Activated naive CD4-positive, alpha-beta T cell treated with anti-CD3 and anti-CD28 coated beads, Interleukin-2, amount 10 ng/mL, durations not matched to agents 7 days and 5 days (primary cell): ENCODE measurements at regions not wholly inside any gene's neighbourhood (a gene's known extent, or its start where the extent isn't known, plus 50 kb on each side); places are given as distances from the start of the nearest gene placed in this dataset.

Source experiments
- CTCF ChIA-PET: fragments of 350-600 bp; sonication (Branson Sonifier 250); formaldehyde crosslinking; loops from one replicate; lab custom pipeline; 2021; ENCODE audit warnings: antibody characterized with exemption; lab: Charles Lee
- DNase-seq: peaks from one replicate; pipeline ENCODE4 v3.0.0-alpha.2; 2020
- H3K27ac Mint-ChIP-seq: one replicate; pipeline ENCODE4 v1.8.0; 2021; ENCODE audit warnings: mild to moderate bottlenecking, moderate library complexity, mixed read lengths
- H3K27me3 Mint-ChIP-seq: one replicate; pipeline ENCODE4 v1.8.0; 2021; ENCODE audit warnings: mild to moderate bottlenecking, mixed read lengths
- H3K36me3 Mint-ChIP-seq: one replicate; pipeline ENCODE4 v1.8.0; 2021; ENCODE audit warnings: mixed read lengths
- H3K4me1 Mint-ChIP-seq: one replicate; pipeline ENCODE4 v1.8.0; 2021; ENCODE audit warnings: mixed read lengths
- H3K4me3 Mint-ChIP-seq: one replicate; pipeline ENCODE4 v1.8.0; 2021; ENCODE audit warnings: mild to moderate bottlenecking, moderate library complexity, mixed read lengths
- H3K9me3 Mint-ChIP-seq: one replicate; pipeline ENCODE4 v1.8.0; 2021; ENCODE audit warnings: mixed read lengths

DNA sequence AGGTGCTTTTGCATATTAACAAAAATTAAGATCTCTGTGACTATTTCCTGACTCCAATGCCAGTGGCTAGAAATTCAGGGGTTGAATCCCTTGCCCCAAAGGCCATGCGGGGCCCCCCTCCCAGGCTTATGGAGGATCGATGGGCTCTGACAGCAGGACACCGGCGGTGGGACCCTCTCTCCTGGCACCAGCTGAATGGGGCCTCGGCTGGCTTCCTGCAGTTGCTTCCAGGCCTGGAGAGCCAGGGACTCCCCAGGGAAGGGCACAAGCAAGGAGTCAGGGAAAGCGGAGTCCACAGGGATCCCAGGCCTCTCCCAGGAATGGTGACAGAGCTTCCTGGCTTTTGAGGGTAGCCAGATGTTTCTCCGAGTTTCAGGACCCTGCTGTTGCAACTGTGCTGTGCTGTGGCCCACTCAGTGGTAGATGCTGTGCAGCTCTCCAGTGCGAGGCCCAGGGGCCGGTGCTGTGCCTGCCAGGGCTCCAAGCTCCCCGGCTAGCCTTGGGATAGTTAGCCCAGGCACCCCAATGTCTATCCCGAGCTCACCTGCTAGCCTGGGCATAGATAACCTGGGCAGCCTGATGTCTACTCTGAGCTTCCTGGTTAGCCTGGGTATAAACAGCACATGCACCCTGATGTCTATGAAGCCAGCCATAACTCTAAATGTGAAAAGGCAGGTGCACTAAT lies 372.6 kb downstream of the SHANK2 start:
- DNase-seq: no peak
- Mint-ChIP-seq H3K9me3 (no peaks in the 10 kb centered on the region), H3K4me3 (no peak overlapping the region), H3K36me3 (no peaks in the 10 kb centered on the region), H3K27me3 (no peaks in the 10 kb centered on the region), H3K27ac (no peak overlapping the region), H3K4me1 (no peaks in the 10 kb centered on the region)
- CTCF ChIA-PET: no interaction called here

DNA sequence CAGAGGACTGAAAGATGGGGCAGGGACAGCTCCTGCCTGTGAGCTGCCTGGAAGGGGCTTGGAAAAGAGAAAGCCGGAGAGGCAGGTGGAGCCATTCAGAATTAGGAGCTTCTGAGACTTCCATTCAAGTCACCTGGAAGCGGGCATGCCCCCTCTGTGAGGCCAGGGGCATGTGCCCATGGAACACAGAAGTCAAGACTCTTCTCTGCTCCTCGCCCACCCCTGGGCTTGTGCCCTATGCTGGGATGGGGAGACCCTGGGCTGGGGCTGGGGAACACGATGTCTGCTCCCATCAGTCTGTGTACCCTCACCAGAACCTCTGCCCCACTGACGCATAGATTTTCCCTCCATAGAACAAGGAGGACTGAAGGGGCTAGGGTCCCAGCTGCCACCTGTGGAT lies 372.0 kb downstream of the SHANK2 start:
- DNase-seq: no peak
- Mint-ChIP-seq H3K9me3 (no peaks in the 10 kb centered on the region), H3K27me3 (no peaks in the 10 kb centered on the region), H3K27ac (no peak overlapping the region), H3K36me3 (no peaks in the 10 kb centered on the region), H3K4me3 (no peak overlapping the region), H3K4me1 (no peaks in the 10 kb centered on the region)
- CTCF ChIA-PET: interaction anchor here (0.6 kb wide), 1 partner anchor 1026 kb away, joined by 3 read pairs; no protein-coding TSS in a partner anchor

DNA sequence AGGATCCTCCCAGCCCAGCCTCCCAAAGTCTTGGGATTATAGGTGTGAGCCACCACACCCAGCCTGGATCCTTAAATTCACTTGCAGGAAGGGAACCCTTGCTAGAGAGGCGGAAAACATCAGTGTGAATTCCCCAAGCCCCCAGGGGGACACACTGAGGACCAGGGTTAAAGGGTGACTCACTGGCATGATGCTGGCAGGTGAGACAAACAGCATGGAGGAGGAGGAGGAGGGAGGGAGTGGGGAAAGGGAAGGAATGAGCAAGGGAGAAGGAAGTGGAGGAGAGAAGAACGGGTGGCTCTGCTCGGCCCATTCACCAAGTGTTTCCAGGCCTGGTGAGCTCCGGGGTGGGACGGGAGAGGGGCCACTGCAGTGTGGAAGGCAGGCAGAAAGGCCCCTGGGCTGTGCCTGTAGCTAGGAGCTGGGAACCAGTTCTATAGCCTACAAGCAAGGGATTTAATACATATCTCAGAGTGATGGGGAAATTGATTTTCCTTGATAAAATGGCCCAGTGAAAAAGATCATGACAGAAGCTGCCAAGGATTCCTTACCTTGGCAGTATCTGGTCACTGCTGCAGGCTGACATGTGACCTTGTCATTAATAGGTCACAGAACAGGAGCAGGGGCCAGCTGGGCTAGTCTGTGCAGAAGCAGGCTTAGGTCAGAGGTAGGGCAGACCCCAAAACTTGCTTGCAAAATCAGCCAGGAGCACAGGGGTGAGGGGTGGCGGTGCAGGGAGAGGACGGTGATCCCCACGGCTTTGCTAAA lies 370.2 kb downstream of the SHANK2 start:
- no peak overlapping the region for H3K4me3 Mint-ChIP-seq
- CTCF ChIA-PET: no interaction called here

GRCh38 chr11:70882716-70883085 lies 369.7 kb downstream of the SHANK2 start:
- Mint-ChIP-seq H3K9me3 (no peaks in the 10 kb centered on the region), H3K4me1 (no peaks in the 10 kb centered on the region), H3K27me3 (no peaks in the 10 kb centered on the region), H3K27ac (no peak overlapping the region), H3K36me3 (no peaks in the 10 kb centered on the region), H3K4me3 (no peak overlapping the region)
- DNase-seq: no peak
- CTCF ChIA-PET: no interaction called here

More for the DNA sequence above, 370.2 kb downstream of the SHANK2 start:
- Mint-ChIP-seq H3K9me3 (no peaks in the 10 kb centered on the region), H3K4me1 (no peaks in the 10 kb centered on the region), H3K36me3 (no peaks in the 10 kb centered on the region), H3K27me3 (no peaks in the 10 kb centered on the region), H3K27ac (no peak overlapping the region)
- DNase-seq: no peak

DNA sequence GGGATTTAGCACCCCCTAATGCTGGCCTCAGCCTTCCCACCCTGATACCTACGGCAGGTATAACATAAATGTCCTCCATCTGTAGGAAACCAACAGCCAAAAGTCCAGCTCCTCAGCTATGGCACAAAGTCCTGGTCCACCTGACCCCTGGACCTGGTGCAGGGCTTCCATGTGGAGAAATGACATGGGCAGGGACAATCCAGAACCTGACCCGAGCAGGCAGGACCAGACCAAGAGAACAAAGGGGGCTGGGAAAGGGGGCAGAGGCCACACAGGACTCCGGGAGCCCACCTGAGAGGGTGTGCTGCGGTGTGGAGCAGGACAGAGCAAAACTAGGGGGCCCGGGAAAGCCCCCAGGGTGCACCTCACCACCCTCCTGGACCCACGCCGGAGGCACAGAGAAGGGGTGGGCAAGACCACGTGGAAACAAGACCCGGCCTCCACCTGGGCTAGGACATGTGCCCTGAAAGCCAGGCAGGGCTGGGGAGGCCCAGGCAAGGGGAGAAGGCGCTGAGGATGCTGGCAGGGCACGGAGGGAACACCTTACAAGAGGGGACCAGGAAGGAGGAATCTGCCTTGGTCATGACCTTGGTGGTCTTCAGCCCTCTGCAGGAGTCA lies 368.9 kb downstream of the SHANK2 start:
- Mint-ChIP-seq H3K27ac (no peak overlapping the region), H3K9me3 (no peaks in the 10 kb centered on the region), H3K4me1 (no peaks in the 10 kb centered on the region), H3K36me3 (no peaks in the 10 kb centered on the region), H3K27me3 (no peaks in the 10 kb centered on the region), H3K4me3 (no peak overlapping the region)
- CTCF ChIA-PET: no interaction called here
- DNase-seq: no peak

- Mint-ChIP-seq H3K27me3 (no peaks in the 10 kb centered on the region), H3K4me3 (no peak overlapping the region), H3K4me1 (no peaks in the 10 kb centered on the region), H3K9me3 (no peaks in the 10 kb centered on the region), H3K36me3 (no peaks in the 10 kb centered on the region), H3K27ac (no peak overlapping the region)
- CTCF ChIA-PET: no interaction called here
- DNase-seq: no peak
These were observed 368.3 kb downstream of the SHANK2 start for GRCh38 chr11:70883973-70884623.

DNA sequence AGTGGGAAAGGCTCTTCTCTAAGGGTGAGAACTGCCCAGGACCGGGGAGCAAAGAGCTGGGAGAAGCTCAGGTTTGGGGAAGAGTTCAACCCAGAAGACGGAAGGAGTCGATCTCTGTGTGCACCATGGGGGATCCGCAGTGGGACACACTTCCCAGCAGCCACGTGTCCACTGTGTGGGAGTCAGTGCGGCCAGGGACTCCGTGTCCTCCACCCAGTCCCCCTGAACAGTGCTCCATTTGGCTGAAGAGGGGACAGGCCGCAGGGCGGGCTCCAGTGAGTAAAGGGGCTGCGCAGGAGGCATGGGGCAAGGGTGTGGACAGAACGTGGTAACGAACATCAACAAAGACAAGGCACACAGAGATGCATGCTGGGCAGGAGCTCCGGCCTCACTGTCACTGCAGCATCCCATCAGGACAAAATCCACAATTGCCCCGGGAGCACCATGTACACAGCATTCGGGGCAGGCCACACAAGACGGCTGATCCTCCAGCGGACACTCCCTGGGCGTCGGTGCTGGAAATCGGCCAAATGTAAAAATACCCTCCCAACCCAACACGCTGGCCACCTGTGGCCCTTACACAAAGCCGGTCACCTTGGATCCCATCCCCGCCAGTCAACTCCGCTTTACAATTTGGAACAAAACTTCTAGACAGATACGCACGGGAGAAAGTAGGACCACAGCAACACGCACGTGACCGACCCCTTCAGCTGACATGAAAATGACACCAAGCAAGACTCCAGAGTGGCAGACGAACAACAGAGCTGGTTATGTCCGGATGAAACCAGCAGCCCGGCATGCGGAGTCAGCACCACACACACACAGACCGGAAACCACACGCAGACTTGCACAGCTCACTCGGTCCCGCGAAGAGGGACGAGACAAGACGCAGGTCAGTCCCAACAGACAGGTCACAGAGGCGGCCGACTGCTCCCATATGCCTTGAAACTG lies 366.8 kb downstream of the SHANK2 start:
- Mint-ChIP-seq H3K4me1 (no peaks in the 10 kb centered on the region), H3K27me3 (no peaks in the 10 kb centered on the region), H3K9me3 (peaks cover 3% of the 10 kb centered on the region), H3K4me3 (no peak overlapping the region), H3K27ac (no peak overlapping the region), H3K36me3 (no peaks in the 10 kb centered on the region)
- no peak for DNase-seq
- CTCF ChIA-PET: no interaction called here

DNA sequence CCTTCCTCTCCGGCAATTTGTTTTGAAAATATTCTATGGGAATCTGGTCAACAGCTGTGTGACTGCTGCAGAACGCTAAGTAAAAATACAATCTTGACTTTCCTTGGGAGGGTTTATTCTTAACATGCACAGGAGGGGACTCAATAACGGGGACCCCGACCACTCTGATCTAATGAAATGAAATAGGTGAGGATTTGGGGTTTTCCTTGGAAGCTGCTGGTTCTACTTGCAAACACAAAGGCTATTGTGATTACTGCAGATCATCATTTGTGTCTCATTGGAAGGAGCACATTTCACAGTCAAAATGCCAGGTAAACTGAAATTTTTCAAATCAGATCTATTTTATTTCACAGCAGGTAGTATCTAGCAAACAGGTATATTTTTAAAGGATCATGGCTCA lies 366.1 kb downstream of the SHANK2 start:
- Mint-ChIP-seq H3K4me1 (no peaks in the 10 kb centered on the region), H3K27me3 (no peaks in the 10 kb centered on the region), H3K4me3 (no peak overlapping the region), H3K27ac (no peak overlapping the region), H3K9me3 (peaks cover 3% of the 10 kb centered on the region), H3K36me3 (no peaks in the 10 kb centered on the region)
- DNase-seq: no peak
- CTCF ChIA-PET: no interaction called here

- no peaks in the 10 kb centered on the region for H3K27me3 Mint-ChIP-seq
- no peak for DNase-seq
- H3K9me3 Mint-ChIP-seq: peaks cover 3% of the 10 kb centered on the region
- H3K27ac Mint-ChIP-seq: no peak overlapping the region
- no peaks in the 10 kb centered on the region for H3K4me1 Mint-ChIP-seq
- H3K4me3 Mint-ChIP-seq: no peak overlapping the region
- no peaks in the 10 kb centered on the region for H3K36me3 Mint-ChIP-seq
- CTCF ChIA-PET: no interaction called here
These were observed 365.5 kb downstream of the SHANK2 start for GRCh38 chr11:70886676-70887541.

DNA sequence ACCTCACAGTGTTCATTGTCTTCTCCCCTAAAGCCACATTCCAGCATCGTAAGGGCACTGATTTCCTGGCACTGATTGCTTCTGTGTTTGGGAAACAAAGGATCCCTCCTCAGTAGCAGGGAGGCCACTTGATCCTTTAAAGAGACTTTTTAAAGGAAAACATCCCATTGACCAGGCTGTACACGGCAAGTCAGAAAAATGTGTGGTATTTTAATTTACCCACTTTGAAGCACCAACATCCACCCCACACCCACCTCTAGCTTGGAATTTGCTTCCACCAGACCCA lies 364.9 kb downstream of the SHANK2 start:
- DNase-seq: no peak
- Mint-ChIP-seq H3K4me3 (no peak overlapping the region), H3K27me3 (no peaks in the 10 kb centered on the region), H3K27ac (no peak overlapping the region), H3K4me1 (no peaks in the 10 kb centered on the region), H3K36me3 (no peaks in the 10 kb centered on the region), H3K9me3 (peaks cover 3% of the 10 kb centered on the region)
- CTCF ChIA-PET: no interaction called here

GRCh38 chr11:70888061-70888460 lies 364.3 kb downstream of the SHANK2 start:
- CTCF ChIA-PET: no interaction called here
- Mint-ChIP-seq H3K36me3 (no peaks in the 10 kb centered on the region), H3K27ac (no peak overlapping the region), H3K4me1 (no peaks in the 10 kb centered on the region), H3K4me3 (no peak overlapping the region), H3K27me3 (no peaks in the 10 kb centered on the region), H3K9me3 (peaks cover 3% of the 10 kb centered on the region)
- DNase-seq: no peak

- H3K36me3 Mint-ChIP-seq: no peaks in the 10 kb centered on the region
- CTCF ChIA-PET: no interaction called here
- H3K9me3 Mint-ChIP-seq: peaks cover 3% of the 10 kb centered on the region
- no peak overlapping the region for H3K27ac Mint-ChIP-seq
- H3K4me3 Mint-ChIP-seq: no peak overlapping the region
- H3K27me3 Mint-ChIP-seq: no peaks in the 10 kb centered on the region
- no peaks in the 10 kb centered on the region for H3K4me1 Mint-ChIP-seq
- no peak for DNase-seq
These were observed 363.0 kb downstream of the SHANK2 start for GRCh38 chr11:70889411-70889810.

DNA sequence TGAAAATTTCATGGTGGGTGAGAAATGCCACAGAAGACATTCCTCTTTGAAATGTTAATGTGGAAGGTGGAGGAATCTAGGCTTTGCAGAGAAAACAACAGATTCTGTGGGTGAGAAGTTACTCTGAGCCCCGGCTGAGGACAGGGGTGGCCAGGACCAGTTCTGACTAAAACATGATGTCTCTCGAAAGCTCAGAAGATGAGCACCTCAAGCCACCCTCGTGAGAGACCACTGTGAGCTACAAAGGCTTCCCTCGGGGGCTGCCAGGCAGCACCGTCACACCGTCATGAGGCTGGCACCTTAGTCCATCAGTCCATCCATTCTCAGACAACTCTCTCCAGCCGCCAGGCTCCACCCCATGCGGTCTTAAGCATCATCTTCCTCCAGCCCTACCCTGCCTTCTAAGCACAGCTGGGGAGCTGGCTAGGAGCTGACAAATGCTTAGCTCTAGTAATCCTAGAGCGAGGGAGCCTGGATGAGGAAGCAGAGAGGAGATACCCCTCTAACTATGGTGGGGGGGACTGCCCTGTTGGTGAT lies 360.5 kb downstream of the SHANK2 start:
- Mint-ChIP-seq H3K36me3 (no peaks in the 10 kb centered on the region), H3K4me1 (no peaks in the 10 kb centered on the region), H3K27ac (no peak overlapping the region), H3K4me3 (no peak overlapping the region), H3K9me3 (peaks cover 7% of the 10 kb centered on the region), H3K27me3 (no peaks in the 10 kb centered on the region)
- DNase-seq: no peak
- CTCF ChIA-PET: no interaction called here
